NB4 (cell line): ENCODE measurements at regions not wholly inside any gene's neighbourhood (a gene's known extent, or its start where the extent isn't known, plus 50 kb on each side); places are given as distances from the start of the nearest gene placed in this dataset.

Source experiments
- DNase-seq: peaks from one replicate; pipeline ENCODE4 v3.0.0; 2010; ENCODE audit warnings: low read depth
- H3K4me3 ChIP-seq: one replicate; pipeline ENCODE4 v1.5.1; 2011; ENCODE audit warnings: mild to moderate bottlenecking, low read depth, low read length, moderate library complexity
- MYC ChIP-seq: IDR thresholded peaks from 2 replicates; pipeline ENCODE4 v1.6.1; 2011; ENCODE audit warnings: low read depth, low read length
- POLR2A ChIP-seq: IDR thresholded peaks from 2 replicates; pipeline ENCODE4 v1.6.1; 2011; ENCODE audit warnings: mild to moderate bottlenecking; ENCODE audit not compliant: insufficient read length; ENCODE audit errors: extremely low read depth
- TF ChIP-seq, protein P1 (sequence below): IDR thresholded peaks from 2 replicates; pipeline ENCODE4 v1.6.1; 2011; ENCODE audit warnings: low read depth, low read length
- TF ChIP-seq, protein P2 (sequence below): IDR thresholded peaks from one replicate; pipeline ENCODE4 v1.5.1; 2012; ENCODE audit warnings: low read depth, low read length

DNA sequence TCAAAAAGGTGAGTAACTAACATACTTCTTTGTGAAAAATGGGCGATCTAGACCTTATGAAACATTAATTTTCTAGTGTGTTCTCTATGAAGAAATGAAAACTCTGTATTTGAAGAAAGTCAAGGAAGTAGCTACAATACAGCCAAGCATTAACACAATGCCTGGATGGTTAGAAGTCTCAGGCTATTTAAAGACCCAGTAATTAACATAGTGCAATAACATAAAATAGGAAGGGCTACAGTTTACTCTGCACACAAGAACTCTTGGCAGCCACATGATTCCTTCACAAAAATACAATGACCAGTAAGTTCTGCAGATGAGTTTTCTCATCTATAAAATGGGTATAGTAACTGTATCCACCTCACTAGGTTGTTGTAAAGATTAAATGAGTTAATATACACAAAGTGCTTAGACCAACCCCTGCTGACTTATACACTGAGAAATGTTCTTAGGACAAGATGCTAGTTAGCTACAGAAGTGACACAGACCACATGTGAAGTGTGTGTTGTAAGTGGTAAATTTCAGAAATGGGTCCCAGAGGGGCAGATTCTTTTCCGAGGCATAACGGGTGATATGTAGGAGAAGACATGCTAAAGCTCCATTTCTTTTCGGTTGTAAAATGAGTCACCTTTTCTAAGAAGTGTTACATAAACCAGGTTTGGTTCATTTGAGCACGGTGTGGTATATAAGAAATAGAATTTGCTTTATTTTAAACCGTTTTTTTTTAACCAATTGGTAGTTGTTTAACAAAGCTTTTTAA lies 61.8 kb downstream of the CXCR4 start:
- TF ChIP-seq, protein P1, sequence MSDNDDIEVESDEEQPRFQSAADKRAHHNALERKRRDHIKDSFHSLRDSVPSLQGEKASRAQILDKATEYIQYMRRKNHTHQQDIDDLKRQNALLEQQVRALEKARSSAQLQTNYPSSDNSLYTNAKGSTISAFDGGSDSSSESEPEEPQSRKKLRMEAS = no peak; the same call in 1 of the 2 replicates
- peak; percentile 62 for TF ChIP-seq MYC
- TF ChIP-seq, protein P2, sequence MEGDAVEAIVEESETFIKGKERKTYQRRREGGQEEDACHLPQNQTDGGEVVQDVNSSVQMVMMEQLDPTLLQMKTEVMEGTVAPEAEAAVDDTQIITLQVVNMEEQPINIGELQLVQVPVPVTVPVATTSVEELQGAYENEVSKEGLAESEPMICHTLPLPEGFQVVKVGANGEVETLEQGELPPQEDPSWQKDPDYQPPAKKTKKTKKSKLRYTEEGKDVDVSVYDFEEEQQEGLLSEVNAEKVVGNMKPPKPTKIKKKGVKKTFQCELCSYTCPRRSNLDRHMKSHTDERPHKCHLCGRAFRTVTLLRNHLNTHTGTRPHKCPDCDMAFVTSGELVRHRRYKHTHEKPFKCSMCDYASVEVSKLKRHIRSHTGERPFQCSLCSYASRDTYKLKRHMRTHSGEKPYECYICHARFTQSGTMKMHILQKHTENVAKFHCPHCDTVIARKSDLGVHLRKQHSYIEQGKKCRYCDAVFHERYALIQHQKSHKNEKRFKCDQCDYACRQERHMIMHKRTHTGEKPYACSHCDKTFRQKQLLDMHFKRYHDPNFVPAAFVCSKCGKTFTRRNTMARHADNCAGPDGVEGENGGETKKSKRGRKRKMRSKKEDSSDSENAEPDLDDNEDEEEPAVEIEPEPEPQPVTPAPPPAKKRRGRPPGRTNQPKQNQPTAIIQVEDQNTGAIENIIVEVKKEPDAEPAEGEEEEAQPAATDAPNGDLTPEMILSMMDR = no peak
- TF ChIP-seq POLR2A = no peak
- no peak overlapping the region for H3K4me3 ChIP-seq
- peak; percentile 92 for DNase-seq

DNA sequence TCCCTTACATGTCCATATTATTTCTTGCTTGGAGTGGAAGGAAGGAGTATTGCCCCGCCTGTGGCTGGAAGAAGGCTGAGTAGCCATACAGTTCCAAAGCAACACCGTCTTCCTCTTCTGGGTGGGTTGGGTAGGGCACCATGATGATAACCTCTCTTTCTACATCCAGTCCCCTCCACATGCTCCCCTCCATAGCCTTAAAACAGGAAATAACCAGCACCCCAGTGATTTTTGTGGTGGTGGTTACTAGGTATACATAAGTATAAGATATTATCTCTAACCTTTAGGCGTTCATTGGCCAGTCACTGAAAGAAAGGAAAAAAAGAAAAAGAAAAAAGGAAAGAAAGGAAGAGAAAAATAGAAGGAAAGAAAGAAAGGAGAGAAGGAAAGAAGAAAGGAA lies 63.1 kb downstream of the CXCR4 start:
- peak; percentile 40 for DNase-seq

DNA sequence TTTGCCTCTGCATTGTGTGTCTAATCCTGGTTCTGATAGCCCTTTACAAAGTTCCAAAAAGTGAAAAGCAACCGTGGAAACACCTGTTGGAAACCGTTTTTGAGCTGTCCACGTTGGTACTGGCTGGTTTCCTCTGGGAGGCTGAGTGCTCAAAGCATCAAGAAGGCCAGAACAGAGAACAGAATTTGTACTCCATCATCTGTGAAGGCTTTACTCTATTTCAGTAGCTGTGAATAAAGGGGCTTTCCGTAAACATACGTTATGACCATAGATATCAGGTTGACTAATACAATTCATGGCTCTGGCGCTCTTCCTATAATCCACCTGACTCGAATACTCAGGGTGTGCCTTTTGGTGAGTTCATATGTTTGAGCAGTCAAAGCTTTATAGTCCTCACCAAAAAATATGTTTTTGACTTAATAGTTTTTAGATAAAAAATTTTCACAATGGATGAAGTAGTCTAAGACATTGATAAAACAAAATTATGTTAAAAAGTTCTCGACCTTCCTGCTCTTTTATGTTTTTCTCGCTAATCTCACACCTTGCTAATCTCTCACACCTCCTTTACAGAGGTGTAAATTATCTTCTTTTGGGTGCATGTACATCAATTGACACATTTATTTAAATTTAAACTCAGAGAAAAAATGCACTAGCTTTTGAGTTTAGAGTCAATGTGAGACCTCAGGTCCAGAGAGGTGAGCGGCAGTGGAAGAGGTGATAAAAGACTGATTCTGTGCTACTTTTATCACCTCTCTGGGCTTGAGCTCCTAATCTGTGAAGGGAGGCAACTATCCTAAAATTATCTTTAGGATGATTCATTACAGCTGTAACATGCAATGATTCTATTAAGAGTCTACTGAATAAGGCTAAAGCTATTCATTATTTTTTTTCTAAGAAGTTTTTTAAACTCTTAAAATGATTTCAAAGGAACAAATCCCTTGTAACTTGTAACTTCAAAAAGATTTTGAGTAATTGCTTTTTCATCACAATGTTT lies 65.3 kb downstream of the CXCR4 start:
- DNase-seq = no peak
- TF ChIP-seq POLR2A (no peak), MYC (no peak)
- TF ChIP-seq, protein P1 = no peak
- TF ChIP-seq, protein P2 = no peak
- no peak overlapping the region for H3K4me3 ChIP-seq

More for the DNA sequence above, 63.1 kb downstream of the CXCR4 start:
- no peak overlapping the region for H3K4me3 ChIP-seq
- TF ChIP-seq, protein P2 = no peak
- no peak for TF ChIP-seq MYC
- TF ChIP-seq, protein P1 = no peak

DNA sequence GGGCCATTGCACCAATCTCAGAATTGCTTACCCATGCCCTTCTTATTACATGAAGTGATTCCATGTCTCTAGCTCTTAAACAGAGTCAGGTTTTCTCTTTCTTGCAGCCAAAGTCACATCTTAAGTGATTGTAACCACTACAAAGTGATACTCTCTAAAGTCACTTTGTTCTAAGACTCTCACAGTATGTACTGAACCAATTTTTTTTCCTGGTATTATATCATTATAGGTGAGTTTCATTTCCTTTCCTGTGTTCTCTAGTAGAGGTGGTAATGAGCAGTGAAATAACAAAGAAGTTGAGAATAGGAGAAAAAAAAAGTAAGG lies 66.3 kb upstream of the DARS1 start:
- DNase-seq = no peak
- no peak overlapping the region for H3K4me3 ChIP-seq
- no peak for TF ChIP-seq POLR2A
- TF ChIP-seq MYC = no peak
- TF ChIP-seq, protein P1 = no peak
- TF ChIP-seq, protein P2 = no peak

DNA sequence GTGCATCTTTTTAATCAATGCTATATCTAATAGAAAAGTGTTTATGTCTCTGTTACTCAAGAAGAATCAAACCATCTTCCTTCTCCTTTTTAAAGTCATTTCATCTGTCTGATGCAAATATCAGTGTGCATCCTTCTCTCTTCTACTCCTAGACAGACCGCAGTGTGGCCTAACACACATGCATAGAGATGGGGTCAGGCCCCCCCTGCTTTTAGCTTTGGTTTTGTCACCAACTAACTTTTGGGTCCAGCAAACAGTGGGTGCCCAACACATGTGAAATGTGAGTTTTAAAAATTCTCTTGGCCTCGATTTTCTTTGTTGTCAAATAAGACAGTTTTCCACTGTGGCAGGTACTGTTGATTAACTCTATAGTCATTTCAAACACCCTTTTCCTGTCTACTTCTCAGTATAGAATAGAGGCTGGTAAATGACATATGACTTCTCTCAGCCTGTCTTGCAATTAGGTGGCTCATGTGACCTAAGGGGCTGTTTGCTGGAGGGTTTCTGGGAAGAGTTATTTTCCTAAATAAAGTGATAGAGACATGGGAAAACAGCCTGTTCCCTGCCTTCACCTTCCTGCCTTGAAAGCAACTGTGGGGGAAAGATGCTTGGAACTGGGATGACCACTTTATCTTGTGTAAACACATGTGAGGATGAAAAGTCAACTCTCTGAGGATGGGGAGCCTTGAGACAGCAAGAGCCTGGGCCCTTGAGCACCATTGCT lies 65.7 kb upstream of the DARS1 start:
- no peak for DNase-seq
- TF ChIP-seq, protein P2 = no peak
- TF ChIP-seq, protein P1 = no peak
- no peak for TF ChIP-seq MYC
- TF ChIP-seq POLR2A = no peak
- H3K4me3 ChIP-seq = no peak overlapping the region
